ENCODE measurements at regions not wholly inside any gene's neighbourhood (a gene's known extent, or its start where the extent isn't known, plus 50 kb on each side); places are given as distances from the start of the nearest gene placed in this dataset.

- no peak for DNase-seq (ENCODE audit: extremely low read depth, low read depth, low spot score)
These were observed 376.3 kb upstream of the ACTBL2 start for GRCh38 chr5:57858905-57859304.

- no peak for DNase-seq (ENCODE audit: extremely low read depth, low read depth, low spot score)
These were observed 375.1 kb upstream of the ACTBL2 start for GRCh38 chr5:57857696-57858095.

- DNase-seq (ENCODE audit: extremely low read depth, low read depth, low spot score) = no peak
These were observed 373.2 kb upstream of the ACTBL2 start for GRCh38 chr5:57855831-57856230.

- DNase-seq (ENCODE audit: extremely low read depth, low read depth, low spot score) = no peak
These were observed 371.5 kb upstream of the ACTBL2 start for GRCh38 chr5:57853929-57854697.

GRCh38 chr5:57850109-57850508 is 367.5 kb upstream of the ACTBL2 start:
- DNase-seq (ENCODE audit: extremely low read depth, low read depth, low spot score) = no peak

GRCh38 chr5:57845025-57845424 is 362.4 kb upstream of the ACTBL2 start:
- no peak for DNase-seq (ENCODE audit: extremely low read depth, low read depth, low spot score)

GRCh38 chr5:57844410-57844809 is 361.8 kb upstream of the ACTBL2 start:
- no peak for DNase-seq (ENCODE audit: extremely low read depth, low read depth, low spot score)

- DNase-seq (ENCODE audit: extremely low read depth, low read depth, low spot score) = no peak
These were observed 360.4 kb upstream of the ACTBL2 start for GRCh38 chr5:57843059-57843367.

- no peak for DNase-seq (ENCODE audit: extremely low read depth, low read depth, low spot score)
These were observed 359.9 kb upstream of the ACTBL2 start for GRCh38 chr5:57842364-57843058.

- DNase-seq (ENCODE audit: extremely low read depth, low read depth, low spot score) = peak; percentile 90
These were observed 359.2 kb upstream of the ACTBL2 start for GRCh38 chr5:57841676-57842363.

GRCh38 chr5:57839437-57840079 is 356.9 kb upstream of the ACTBL2 start:
- DNase-seq (ENCODE audit: extremely low read depth, low read depth, low spot score) = no peak

GRCh38 chr5:57839025-57839424 is 356.4 kb upstream of the ACTBL2 start:
- DNase-seq (ENCODE audit: extremely low read depth, low read depth, low spot score) = no peak

GRCh38 chr5:57836921-57837320 is 354.3 kb upstream of the ACTBL2 start:
- DNase-seq (ENCODE audit: extremely low read depth, low read depth, low spot score) = no peak

- no peak for DNase-seq (ENCODE audit: extremely low read depth, low read depth, low spot score)
These were observed 353.7 kb upstream of the ACTBL2 start for GRCh38 chr5:57836331-57836730.

GRCh38 chr5:57834829-57835608 is 352.4 kb upstream of the ACTBL2 start:
- DNase-seq (ENCODE audit: extremely low read depth, low read depth, low spot score) = no peak

- DNase-seq (ENCODE audit: extremely low read depth, low read depth, low spot score) = no peak
These were observed 350.9 kb upstream of the ACTBL2 start for GRCh38 chr5:57833489-57833888.

- DNase-seq (ENCODE audit: extremely low read depth, low read depth, low spot score) = no peak
These were observed 350.3 kb upstream of the ACTBL2 start for GRCh38 chr5:57832875-57833274.

GRCh38 chr5:57831932-57832331 is 349.3 kb upstream of the ACTBL2 start:
- DNase-seq (ENCODE audit: extremely low read depth, low read depth, low spot score) = no peak

GRCh38 chr5:57831090-57831489 is 348.5 kb upstream of the ACTBL2 start:
- no peak for DNase-seq (ENCODE audit: extremely low read depth, low read depth, low spot score)

GRCh38 chr5:57828221-57828620 is 345.6 kb upstream of the ACTBL2 start:
- no peak for DNase-seq (ENCODE audit: extremely low read depth, low read depth, low spot score)
